Suppressor macrophage (primary cell): ENCODE measurements at regions not wholly inside any gene's neighbourhood (a gene's known extent, or its start where the extent isn't known, plus 50 kb on each side); places are given as distances from the start of the nearest gene placed in this dataset.
"Not testable (repeated sequence)": the region's sequence is repeated elsewhere in the genome, so short reads cannot be mapped to it uniquely, and the experiment has no call there.

Experiments
- DNase-seq, 4 experiments: peaks; one replicate each; pipeline ENCODE4 v3.0.0-alpha.2; 2020 to 2022

GRCh38 chr7:76712926-76713325 is 85.8 kb upstream of the POMZP3 start:
- DNase-seq: not testable (repeated sequence)

GRCh38 chr7:76711648-76712047 is 84.6 kb upstream of the POMZP3 start:
- not testable (repeated sequence) for DNase-seq

- not testable (repeated sequence) for DNase-seq
Observed at GRCh38 chr7:76709703-76710102, 82.6 kb upstream of the POMZP3 start.

DNA sequence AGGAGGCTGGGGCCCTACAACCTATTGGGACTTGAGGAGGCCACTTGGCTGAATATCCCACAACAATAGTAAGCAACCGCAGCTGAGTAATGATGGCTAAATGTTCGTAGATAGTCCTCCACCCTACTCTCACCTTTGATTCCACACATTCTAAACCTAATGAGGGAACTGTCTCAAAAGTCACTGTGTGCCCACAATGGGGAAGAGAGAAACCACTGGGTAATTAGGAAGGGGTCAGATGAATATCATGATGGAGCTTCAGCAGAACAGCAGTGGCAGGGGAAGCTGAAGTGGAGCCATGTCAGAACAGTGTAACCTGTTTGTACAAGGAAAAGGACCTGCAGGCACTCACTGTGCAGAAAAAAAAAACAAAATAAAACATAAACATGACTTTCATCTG is 81.4 kb upstream of the POMZP3 start:
- not testable (repeated sequence) for DNase-seq

- DNase-seq: not testable (repeated sequence)
Observed at GRCh38 chr7:76703815-76704214, 76.7 kb upstream of the POMZP3 start.

- peak; percentile 29 to 68 (median 55) for DNase-seq
Observed at GRCh38 chr7:76686277-76686676, 59.2 kb upstream of the POMZP3 start.

GRCh38 chr7:76684737-76685136 is 57.7 kb upstream of the POMZP3 start:
- DNase-seq: peak in 3 of 4 experiments; percentile 3 to 19 (median 4)

GRCh38 chr7:76683631-76684030 is 56.6 kb upstream of the POMZP3 start:
- DNase-seq: not testable (repeated sequence)

DNA sequence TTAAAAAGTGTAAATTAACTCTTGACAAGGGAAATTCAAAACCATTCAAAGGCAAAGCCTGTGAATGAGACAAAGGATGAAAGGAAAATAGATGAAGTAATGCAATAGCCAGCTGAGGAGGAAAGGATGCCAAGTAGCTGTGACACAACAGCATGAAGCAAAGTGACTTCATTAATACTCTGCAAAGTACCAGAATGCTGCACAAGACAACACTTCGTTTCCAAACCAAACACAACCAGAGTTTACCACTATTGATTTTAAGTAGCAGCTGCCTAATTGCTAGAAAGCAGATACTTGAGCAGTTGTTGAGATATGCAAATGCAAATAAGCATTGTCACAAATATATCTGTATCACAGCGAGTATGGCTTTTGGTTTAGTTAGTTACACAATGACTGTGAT is 54.7 kb upstream of the POMZP3 start:
- DNase-seq: not testable (repeated sequence)

DNA sequence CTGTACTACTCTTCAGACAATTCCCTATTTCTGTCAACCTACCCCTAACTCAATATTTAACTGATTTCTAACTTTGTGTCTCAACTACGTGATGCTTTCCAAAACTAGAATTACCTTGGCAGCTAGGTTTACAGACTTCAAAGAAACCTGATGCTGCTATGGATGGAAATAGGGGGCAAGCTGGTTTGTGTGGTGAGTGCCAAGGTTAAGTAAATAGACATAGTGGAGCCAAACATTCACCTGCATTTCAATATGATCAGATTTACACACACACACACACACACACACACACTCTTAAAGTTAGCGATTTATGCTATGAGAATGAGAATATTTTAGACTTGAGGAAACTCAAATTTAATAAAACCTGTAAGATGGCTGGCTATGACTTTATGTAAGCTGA is 52.1 kb upstream of the POMZP3 start:
- not testable (repeated sequence) for DNase-seq

DNA sequence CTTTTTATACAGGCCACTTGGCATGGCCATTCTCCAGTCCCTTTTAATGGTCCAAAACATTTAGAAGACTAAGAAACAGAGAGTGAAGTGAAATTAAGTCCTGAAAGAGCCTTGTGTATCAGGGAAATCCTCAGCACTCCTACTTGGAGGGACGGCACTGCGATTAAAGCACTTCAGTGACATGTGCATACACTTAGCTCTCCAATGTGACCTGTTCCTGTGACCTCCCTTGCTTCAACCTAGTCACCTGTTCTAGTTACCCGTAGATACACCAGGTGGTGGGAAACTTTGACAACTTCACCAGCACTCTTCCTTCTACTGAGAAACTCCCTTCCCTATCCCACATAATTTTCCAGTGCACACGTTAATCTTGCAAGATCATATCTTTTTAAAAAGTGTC is 51.4 kb upstream of the POMZP3 start:
- DNase-seq: not testable (repeated sequence)

GRCh38 chr7:76676890-76677289 is 49.8 kb upstream of the POMZP3 start:
- peak in 3 of 4 experiments; percentile 2 to 37 (median 28) for DNase-seq
